ENCODE measurements at regions not wholly inside any gene's neighbourhood (a gene's known extent, or its start where the extent isn't known, plus 50 kb on each side); places are given as distances from the start of the nearest gene placed in this dataset.

- TF ChIP-seq, protein P1, sequence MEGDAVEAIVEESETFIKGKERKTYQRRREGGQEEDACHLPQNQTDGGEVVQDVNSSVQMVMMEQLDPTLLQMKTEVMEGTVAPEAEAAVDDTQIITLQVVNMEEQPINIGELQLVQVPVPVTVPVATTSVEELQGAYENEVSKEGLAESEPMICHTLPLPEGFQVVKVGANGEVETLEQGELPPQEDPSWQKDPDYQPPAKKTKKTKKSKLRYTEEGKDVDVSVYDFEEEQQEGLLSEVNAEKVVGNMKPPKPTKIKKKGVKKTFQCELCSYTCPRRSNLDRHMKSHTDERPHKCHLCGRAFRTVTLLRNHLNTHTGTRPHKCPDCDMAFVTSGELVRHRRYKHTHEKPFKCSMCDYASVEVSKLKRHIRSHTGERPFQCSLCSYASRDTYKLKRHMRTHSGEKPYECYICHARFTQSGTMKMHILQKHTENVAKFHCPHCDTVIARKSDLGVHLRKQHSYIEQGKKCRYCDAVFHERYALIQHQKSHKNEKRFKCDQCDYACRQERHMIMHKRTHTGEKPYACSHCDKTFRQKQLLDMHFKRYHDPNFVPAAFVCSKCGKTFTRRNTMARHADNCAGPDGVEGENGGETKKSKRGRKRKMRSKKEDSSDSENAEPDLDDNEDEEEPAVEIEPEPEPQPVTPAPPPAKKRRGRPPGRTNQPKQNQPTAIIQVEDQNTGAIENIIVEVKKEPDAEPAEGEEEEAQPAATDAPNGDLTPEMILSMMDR (IDR thresholded peaks at IDR 0.05): no peak
- TF ChIP-seq MAX (CRISPR knock-in tag; IDR thresholded peaks at IDR 0.05): no peak
- no peak for TF ChIP-seq GRHL2 (CRISPR knock-in tag; IDR thresholded peaks at IDR 0.05; ENCODE audit: insufficient replicate concordance, severe bottlenecking)
- no peak for TF ChIP-seq RELA (CRISPR knock-in tag; IDR thresholded peaks at IDR 0.05; ENCODE audit: borderline replicate concordance)
- TF ChIP-seq CREB1 (CRISPR knock-in tag; IDR thresholded peaks at IDR 0.05): no peak
- TF ChIP-seq MXD4 (CRISPR knock-in tag; IDR thresholded peaks at IDR 0.05; ENCODE audit: borderline replicate concordance): no peak
- TF ChIP-seq MLX (CRISPR knock-in tag; IDR thresholded peaks at IDR 0.05): no peak
Measured at GRCh38 chr5:67259548-67260215, 63.1 kb upstream of the CD180 start.

Measured in WTC11 (cell line).